ENCODE measurements at regions not wholly inside any gene's neighbourhood (a gene's known extent, or its start where the extent isn't known, plus 50 kb on each side); places are given as distances from the start of the nearest gene placed in this dataset.
"Not testable (repeated sequence)": the region's sequence is repeated elsewhere in the genome, so short reads cannot be mapped to it uniquely, and the experiment has no call there.

DNA sequence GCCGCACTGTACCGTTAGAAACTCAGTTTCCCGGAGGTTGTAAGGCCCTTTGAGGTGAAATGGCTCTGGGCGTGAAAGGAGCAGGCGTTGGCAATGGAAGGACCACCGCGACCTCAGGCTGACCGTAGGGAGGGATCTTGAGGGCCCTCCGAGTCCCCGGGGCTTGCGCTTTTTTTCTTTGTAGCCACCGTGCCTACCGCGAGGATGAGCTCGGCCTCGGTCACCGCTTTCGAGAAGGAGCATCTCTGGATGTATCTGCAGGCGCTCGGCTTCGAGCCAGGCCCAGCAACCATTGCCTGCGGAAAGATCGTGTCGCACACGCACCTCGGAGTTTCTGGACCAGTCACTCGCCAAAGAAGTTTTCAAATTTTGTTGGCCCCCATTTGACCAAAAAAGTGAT is 151.8 kb downstream of the POM121L12 start:
- H3K4me1 ChIP-seq (replicated peaks in 1 of 2; ENCODE audit: control insufficient read depth in 2 of 2, insufficient read depth in 2 of 2, low read length in 2 of 2); H3K4me2 ChIP-seq (ENCODE audit: insufficient read depth, low read length); H3K9me1 ChIP-seq (ENCODE audit: control insufficient read depth, insufficient read depth, low read length); H3K9ac ChIP-seq (ENCODE audit: insufficient read depth in 1 of 2, low read depth in 2 of 2, low read length in 2 of 2); in situ Hi-C loops (cut with MboI); POLR2A ChIA-PET; H3K9me3 ChIP-seq (replicated peaks; ENCODE audit: control insufficient read depth, insufficient read depth, low read depth, low read length); DNase-seq (ENCODE audit: extremely low read depth in 1 of 4, low spot score in 3 of 4); FAIRE-seq; intact Hi-C loops (cut with micrococcal nuclease); H2AFZ ChIP-seq (ENCODE audit: low read depth, low read length); H3K27ac ChIP-seq (ENCODE audit: extremely low read depth, low read depth, low read length); H3K79me2 ChIP-seq (ENCODE audit: control insufficient read depth, insufficient read depth, low read length); BruUV-seq (replicated peaks); H4K20me1 ChIP-seq (replicated peaks; ENCODE audit: control insufficient read depth, insufficient read depth, low read length); H3K4me3 ChIP-seq; ATAC-seq; CTCF ChIA-PET (ENCODE audit: low intra/inter-chr PET ratio); H3K36me3 ChIP-seq (ENCODE audit: control insufficient read depth, insufficient read depth, low read length); H3K27me3 ChIP-seq (ENCODE audit: control insufficient read depth in 2 of 2, insufficient read depth in 2 of 2, low read length in 2 of 2): not testable (repeated sequence)
- 1% methylated on average over 12 of the region's 27 CpGs for WGBS (ENCODE audit: insufficient coverage, low coverage, missing lambda C conversion rate)

DNA sequence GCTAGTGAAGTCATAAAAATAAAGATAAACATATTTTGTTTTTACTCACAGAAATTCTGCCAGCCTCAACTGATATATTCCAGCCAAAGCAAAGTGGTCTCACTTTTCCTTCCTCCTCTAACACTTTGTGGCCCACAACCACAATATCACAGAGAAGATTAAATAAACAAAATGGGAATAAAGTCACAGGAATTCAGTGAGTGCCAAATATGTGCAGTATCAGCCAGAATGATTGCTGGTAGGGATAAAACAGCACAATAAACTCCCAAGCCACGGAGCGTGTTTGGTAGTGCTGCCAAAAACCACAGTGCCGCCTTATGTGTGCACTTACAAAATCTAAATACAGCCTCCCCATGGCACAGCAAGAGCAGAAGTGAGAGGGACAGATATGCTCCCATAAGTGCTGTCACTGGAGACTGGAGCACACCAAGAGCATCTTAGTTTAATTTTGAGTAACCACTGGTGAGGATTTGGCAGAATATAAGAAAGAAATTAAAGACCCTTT is 155.8 kb downstream of the POM121L12 start:
- Histone ChIP-seq H3K4me1 (replicated peaks in 1 of 2; ENCODE audit: control insufficient read depth in 2 of 2, insufficient read depth in 2 of 2, low read length in 2 of 2) (no peaks in the 10 kb centered on the region), H3K27ac (ENCODE audit: extremely low read depth, low read depth, low read length) (no peak overlapping the region), H3K9me1 (ENCODE audit: control insufficient read depth, insufficient read depth, low read length) (no peaks in the 10 kb centered on the region), H3K9me3 (replicated peaks; ENCODE audit: control insufficient read depth, insufficient read depth, low read depth, low read length) (no peaks in the 10 kb centered on the region; the same call in 1 of the 2 replicates), H3K4me3 (no peak overlapping the region), H2AFZ (ENCODE audit: low read depth, low read length) (no peak overlapping the region), H4K20me1 (replicated peaks; ENCODE audit: control insufficient read depth, insufficient read depth, low read length) (no peaks in the 10 kb centered on the region), H3K9ac (ENCODE audit: insufficient read depth in 1 of 2, low read depth in 2 of 2, low read length in 2 of 2) (no peak overlapping the region), H3K27me3 (ENCODE audit: control insufficient read depth in 2 of 2, insufficient read depth in 2 of 2, low read length in 2 of 2) (no peaks in the 10 kb centered on the region), H3K79me2 (ENCODE audit: control insufficient read depth, insufficient read depth, low read length) (no peaks in the 10 kb centered on the region), H3K36me3 (ENCODE audit: control insufficient read depth, insufficient read depth, low read length) (no peaks in the 10 kb centered on the region), H3K4me2 (ENCODE audit: insufficient read depth, low read length) (no peak overlapping the region)
- no peak for ATAC-seq
- DNase-seq (ENCODE audit: extremely low read depth in 1 of 4, low spot score in 3 of 4): no peak
- in situ Hi-C loops (cut with MboI): no loop called here
- intact Hi-C loops (cut with micrococcal nuclease): no loop called here
- WGBS (ENCODE audit: insufficient coverage, low coverage, missing lambda C conversion rate): 0% methylated on average over 3 of the region's 3 CpGs
- BruUV-seq (replicated peaks): no TSS peak
- no peak for FAIRE-seq
- CTCF ChIA-PET (ENCODE audit: low intra/inter-chr PET ratio): no interaction called here
- POLR2A ChIA-PET: no interaction called here
- no peak for TF ChIP-seq ZNF780A (CRISPR knock-in tag; IDR thresholded peaks at IDR 0.05)
- no peak for TF ChIP-seq ZFX (CRISPR knock-in tag; IDR thresholded peaks at IDR 0.05)
- no peak for TF ChIP-seq KDM4B (IDR thresholded peaks at IDR 0.05; ENCODE audit: borderline replicate concordance in 2 of 2, low read depth in 1 of 2)
- TF ChIP-seq, protein P1, sequence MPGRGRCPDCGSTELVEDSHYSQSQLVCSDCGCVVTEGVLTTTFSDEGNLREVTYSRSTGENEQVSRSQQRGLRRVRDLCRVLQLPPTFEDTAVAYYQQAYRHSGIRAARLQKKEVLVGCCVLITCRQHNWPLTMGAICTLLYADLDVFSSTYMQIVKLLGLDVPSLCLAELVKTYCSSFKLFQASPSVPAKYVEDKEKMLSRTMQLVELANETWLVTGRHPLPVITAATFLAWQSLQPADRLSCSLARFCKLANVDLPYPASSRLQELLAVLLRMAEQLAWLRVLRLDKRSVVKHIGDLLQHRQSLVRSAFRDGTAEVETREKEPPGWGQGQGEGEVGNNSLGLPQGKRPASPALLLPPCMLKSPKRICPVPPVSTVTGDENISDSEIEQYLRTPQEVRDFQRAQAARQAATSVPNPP (IDR thresholded peaks at IDR 0.05; ENCODE audit: borderline replicate concordance, insufficient read depth, insufficient read length): no peak
- no peak for TF ChIP-seq KAT7 (CRISPR knock-in tag; IDR thresholded peaks at IDR 0.05; ENCODE audit: borderline replicate concordance)
- TF ChIP-seq RBBP5 (IDR thresholded peaks at IDR 0.05; ENCODE audit: borderline replicate concordance, insufficient read depth, low read length, poor library complexity, severe bottlenecking): no peak
- no peak for TF ChIP-seq ZNF717 (CRISPR knock-in tag; IDR thresholded peaks at IDR 0.05)
- no peak for TF ChIP-seq ESRRB (CRISPR knock-in tag; IDR thresholded peaks at IDR 0.05; ENCODE audit: borderline replicate concordance)
- no peak for TF ChIP-seq STAT5B (CRISPR knock-in tag; IDR thresholded peaks at IDR 0.05)
- no peak for TF ChIP-seq RBM22 (IDR thresholded peaks at IDR 0.05; ENCODE audit: low read depth, low read length, poor library complexity, severe bottlenecking)
- TF ChIP-seq DDX20 (tag; IDR thresholded peaks at IDR 0.05; ENCODE audit: low read depth): no peak
- TF ChIP-seq CCAR2 (IDR thresholded peaks at IDR 0.05; ENCODE audit: low read depth, low read length): no peak
